ENCODE measurements at regions not wholly inside any gene's neighbourhood (a gene's known extent, or its start where the extent isn't known, plus 50 kb on each side); places are given as distances from the start of the nearest gene placed in this dataset.
"Not testable (repeated sequence)": the region's sequence is repeated elsewhere in the genome, so short reads cannot be mapped to it uniquely, and the experiment has no call there.

DNA sequence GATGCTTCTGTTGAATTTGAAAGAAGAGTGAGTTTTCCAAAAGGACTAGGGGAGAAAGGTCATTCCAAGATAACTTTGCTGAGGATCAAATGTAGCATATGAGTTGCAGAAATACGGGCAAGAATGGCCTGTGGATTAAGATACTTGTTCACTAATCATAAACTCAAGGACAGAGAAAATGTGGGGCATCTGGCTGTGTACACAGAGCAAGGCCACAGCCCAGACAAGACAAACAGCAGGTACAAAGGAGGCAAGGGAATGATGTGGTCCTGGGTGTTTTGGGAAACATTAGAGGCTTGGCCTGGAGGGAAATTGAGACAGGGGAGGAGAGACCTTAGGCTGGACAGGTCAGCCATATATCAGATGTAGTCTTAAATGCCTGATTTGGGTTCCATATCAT is 254.8 kb downstream of the TTC32 start:
- DNase-seq: no peak

DNA sequence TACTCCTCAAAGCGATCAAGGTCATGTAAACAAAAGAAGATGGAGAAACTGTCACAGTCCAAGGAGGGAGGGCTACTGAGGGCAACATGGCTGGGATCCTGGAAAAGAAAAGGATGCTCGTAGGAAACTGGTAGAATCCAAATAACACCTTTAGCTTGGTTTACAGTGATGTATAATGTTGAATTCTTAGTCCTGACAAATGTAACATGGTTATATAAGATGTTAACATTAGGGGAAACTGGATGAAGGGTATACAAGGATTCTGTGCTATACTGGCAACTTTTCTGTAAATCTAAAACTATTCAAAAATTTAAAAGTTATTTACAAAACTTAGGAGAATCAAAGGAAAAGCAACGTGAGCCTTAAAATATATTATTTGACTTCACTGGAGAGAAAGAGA is 257.0 kb downstream of the TTC32 start:
- DNase-seq: no peak

DNA sequence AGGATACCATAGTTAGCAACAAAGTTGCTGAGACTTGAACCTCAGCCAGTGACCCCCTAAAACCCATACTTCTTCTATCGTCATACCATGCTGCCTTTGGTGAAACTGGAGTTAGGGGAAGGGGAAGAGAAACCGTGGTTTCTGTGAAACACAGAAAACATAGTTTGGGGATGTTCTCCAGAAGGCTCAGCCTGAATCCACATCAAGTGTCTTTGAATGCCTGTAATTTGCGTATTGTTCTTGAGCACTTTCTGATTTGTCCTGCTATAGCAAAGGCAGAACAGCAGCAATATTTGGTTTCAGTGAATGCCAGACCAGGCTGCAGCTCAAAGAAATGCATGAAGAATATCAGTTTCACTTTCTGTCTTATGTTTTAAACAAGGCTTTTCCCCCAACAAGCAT is 258.7 kb downstream of the TTC32 start:
- DNase-seq: no peak

DNA sequence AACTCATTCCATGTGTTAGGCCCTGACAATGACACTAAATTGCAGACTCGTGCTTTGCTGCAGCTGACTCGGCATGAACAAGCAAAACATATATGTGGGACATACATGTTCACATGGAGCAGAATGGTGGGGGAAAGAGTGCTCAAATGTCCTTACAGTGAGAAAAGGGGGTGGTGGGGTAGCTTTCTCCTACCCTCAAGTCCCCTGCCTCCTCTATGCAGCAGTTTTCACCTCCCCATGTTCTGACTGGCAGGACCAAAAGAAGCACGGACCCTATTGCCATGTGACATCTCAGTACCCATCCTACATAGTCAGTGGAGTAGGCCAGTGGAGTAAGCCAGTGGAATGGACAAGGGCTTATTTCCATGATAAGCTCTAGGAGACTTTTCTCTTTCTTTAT is 259.3 kb downstream of the TTC32 start:
- DNase-seq: no peak

DNA sequence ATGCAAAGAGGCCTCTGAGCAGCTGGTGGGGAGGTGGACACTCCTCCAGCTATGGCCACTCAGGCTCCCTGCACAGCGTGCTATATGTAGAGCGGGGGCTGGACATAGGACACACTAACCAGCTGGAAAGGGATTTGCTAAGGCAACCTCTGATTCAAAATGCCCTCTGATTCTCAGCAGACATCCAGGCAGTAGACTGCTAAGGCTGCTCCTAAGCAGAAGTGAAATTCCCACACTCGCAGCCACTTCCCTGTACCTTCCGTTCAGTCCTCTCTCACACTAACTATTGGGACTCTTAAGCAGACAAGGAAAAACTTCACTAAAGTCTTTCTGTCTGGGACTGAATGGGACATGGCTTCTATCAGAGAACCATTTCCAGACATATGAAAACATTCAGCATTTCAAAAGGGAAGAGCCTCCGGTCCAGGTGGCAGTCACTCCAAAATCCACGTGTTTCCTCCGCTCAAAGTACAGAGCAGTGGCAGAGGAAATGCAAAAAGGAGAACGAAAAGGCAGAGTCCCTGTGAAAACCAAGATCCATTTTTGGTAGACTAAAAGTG is 265.8 kb downstream of the TTC32 start:
- DNase-seq: no peak

DNA sequence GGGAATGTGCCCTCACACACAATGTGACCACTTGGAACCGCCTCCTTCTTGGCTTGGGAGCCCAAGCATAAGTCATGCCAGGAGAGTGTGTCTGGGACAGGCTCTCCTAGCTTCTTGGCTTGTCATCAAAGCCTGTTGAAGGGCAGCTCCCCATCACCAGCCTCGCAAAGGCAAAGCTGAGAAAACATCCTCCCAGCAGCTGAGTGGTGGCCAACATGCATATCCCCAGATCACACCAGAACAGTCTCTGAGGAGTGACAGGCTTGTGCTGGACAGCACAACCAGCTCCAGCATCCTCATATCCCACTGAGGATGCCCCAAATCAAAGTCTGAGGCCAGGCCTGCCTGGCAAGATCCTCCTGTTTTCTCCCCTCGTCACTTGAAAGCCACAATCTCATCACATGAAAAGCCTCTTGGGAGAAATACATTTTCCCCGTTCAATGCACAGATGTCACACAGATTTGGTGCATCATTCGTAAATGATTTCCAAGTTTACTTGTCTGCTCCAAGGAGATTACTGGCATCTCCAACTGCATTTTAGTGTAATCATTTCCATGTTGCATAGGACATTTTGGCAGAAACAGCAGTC is 269.3 kb downstream of the TTC32 start:
- no peak for DNase-seq

DNA sequence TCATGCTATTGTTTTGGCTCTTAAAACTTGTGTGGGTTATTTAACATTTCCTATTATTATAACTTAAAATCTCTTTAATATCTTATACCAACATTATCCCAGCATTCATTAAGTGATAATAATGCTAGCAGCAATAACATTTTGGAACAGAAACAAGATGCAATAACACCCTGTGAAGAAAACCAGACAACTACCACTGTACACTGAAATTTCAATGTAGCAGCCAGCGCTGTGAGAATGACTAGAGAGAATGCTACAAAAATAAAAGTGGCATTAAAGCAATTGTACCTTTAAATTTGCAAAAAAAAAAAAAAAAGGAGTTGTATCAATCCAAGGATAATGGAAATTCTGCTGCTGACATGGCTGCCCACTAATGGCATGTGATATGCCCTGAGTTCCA is 269.9 kb downstream of the TTC32 start:
- DNase-seq: no peak

DNA sequence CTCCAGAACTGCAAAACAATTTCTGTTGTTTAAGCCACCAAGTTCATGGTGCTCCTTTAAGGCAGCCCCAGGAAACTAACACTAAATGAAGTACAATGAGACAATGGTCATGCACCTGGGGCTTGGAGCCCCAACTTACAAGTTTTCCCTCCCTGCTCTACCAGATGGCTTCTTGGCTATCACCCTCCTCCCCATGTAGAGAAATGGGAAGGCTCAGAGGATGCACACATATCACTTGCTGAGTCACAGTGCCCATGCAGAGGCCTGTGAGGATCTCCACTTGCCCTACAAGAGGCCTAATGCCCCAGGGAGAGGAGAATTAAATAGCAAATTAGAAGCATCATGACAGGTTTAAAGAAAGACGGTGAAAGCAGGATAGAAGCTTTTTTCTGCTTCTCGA is 270.9 kb downstream of the TTC32 start:
- DNase-seq: no peak

DNA sequence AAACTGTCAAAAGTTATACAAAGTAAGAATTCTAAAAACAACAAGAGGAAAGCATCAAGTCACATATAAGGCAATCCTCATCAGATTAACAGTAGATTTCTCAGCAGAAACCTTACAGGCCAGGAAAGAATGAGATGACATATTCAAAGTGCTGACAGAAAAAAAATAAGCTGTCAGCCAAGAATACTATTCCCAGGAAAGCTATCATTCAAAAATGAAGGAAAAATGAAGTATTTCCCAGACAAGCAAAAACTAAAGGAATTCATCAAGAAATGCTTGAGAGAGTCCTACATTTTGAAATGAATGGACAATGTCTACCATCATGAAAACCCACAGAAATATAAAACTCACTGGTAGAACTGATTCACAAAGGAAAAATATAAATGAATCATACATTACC is 268.9 kb upstream of the OSR1 start:
- DNase-seq: no peak

DNA sequence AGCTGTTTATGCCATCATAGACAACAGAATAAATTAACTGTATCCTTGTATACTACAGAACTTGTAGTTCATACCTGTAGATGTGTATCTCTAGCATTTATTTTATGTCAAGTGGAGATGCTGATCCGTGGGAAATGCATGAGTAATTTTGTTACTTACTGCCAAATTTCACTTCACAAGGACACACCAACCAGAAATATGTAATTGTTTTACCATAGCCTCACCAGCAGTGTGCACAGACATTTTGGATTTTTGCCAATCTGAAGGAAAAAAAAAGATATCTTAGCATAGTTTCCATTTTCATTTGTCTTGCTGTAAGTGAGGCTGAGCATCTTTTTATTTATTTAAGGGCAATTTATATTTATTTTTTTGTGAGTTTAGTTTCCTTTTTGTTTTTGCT is 265.1 kb upstream of the OSR1 start:
- no peak for DNase-seq

DNA sequence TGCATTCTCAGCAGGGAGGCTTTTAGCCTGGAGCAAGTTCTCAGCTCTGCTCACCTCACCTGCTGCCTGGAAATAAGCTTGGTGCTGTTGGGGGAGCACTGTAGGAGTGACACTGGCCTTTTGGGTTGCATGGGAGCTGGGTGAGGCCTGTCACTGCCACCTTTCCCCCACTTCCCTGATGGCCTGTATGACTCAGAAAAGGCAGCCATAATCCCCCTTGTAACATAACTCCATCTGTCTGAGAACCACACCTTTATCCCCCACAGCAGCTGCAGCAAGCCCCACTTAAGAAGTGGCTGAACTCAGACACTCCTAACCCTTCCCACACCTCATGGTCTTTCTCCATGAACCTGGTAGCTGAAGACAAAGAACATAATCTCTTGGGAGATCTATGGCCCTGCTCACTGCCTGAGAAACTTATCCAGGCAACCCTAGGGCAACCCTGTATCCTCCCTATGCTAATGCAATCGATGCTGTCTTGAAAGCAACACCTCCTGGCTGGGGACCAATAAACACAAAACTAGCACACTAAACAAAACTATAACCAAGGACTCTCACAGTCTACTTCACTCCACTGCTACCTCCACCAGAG is 258.9 kb upstream of the OSR1 start:
- no peak for DNase-seq

DNA sequence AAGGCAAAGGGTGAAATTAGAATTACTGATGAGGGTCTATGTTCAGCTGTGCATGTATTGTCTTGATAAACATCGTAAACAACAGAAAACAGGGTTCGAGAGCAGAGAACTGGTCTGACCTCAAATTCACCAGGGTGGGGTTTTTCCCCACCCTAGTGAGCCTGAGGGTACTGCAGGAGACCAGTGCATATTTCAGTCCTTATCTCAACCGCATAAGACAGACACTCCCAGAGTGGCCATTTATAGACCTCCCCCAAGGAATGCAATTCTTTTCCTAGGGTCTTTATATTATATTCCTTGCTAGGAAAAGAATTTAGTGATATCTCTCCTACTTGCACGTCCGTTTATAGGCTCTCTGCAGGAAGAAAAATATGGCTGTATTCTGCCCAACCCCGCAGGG is 257.0 kb upstream of the OSR1 start:
- DNase-seq: not testable (repeated sequence)

DNA sequence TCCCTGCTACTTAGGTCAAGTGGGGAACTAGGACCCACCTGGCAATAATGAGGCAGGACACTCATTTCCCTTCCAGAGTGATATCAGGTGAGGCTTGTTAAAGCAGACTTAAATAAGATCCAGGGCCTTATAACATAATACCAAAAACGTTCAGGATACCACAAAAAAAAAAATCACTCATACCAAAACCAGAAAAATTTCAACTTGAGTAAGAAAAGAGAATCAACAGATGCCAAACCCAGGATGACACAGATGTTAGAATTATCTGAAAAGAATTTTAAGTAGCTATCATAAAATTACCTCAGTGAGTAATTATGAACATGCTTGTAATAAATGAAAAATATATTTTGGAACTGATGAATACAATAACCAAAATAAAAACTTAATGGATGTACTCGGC is 255.6 kb upstream of the OSR1 start:
- DNase-seq: no peak

DNA sequence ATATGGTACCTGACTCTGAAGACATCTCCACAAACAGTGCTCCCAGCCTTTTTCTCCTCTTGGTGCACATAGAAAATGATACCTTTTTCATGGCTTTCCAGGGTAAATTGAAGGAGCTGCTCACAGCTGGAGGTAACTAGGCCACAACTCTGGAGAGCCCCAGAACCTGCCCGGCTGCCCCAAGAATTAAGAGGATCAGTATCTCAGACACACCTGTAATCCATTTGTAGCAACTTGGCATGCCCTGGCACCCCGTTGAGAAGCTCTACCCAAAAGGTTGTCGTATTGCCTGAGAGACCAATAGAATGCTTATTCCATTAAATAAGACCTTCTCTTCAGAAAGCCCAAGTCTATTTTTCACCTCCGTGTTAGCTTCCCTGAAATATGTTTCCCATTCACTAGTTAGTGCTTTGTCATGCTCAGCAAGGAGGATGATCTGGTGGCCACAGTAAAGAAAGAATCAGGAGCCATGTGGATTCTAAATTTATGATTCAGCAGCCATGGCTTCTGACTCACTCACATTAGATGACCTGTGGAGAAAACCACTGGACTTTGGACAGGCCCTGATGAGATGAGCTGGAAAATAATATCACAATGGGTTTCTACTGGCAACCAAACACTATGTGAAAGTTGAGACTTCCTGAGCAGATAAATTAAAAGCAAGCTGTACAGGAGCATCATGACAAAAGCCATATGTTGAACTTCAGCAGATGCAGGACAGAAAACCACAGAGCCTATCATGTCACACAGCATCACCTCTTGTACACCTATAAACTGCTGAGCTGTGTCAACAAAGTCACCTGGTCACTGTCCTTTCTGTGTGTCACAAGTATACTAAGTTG is 253.3 kb upstream of the OSR1 start:
- no peak for DNase-seq

DNA sequence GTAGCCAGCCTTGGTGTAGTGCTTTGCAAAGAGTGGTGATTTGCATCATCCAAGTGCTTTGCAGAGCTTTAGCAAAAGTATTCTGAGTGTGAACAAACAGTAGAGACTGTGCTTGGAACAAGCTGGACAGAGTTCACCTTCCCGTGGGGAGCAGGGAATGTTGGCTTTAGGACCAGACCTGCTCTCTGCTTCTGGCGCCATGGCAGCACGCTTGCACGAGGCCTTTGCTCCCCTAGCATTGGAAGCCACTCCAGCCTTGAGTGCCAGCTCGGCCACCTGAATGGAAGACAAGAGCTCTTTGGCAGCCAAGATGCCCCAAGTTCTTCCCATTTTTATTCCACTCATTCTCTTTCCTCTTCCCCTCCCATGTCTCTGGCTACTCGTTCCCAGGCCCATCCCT is 250.8 kb upstream of the OSR1 start:
- no peak for DNase-seq

DNA sequence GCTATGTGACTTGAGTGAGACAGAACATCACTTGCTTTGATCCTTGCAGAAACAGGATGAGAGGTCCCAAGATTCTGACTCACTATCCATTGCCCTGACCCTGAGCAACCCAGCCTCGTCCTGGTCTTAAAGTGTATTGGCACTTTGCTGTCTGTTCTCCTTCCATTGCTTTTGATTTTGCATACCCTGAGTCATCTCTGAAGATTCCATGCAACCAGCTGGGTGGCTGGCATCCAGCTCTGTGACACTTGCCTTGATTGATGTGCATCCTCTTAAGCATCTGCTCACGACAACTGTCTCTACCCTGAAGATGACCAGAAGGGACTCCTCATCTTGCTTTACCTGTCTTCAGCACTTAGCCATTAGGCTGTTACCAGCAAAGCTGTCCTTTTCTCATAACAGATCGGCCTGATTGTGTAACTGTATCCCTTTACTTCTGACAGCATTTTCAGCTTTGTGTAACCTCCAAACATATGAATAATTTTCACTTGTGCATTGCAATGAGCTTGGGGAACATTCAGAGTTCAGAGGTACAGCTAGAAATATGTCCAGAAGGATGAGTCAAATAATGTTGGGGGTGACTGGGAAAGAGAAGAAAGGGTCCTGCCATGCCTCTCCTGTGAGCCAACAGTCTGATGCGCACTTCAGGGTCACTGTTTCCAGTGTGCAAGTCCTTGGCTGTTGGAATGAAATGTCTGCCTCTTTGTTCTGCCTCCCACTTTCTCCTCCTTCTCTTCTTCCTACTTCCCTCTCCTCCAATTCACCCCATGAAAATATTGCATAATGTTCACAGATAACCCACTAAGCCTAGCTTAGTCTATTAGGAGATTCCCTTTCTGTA is 249.7 kb upstream of the OSR1 start:
- no peak for DNase-seq

DNA sequence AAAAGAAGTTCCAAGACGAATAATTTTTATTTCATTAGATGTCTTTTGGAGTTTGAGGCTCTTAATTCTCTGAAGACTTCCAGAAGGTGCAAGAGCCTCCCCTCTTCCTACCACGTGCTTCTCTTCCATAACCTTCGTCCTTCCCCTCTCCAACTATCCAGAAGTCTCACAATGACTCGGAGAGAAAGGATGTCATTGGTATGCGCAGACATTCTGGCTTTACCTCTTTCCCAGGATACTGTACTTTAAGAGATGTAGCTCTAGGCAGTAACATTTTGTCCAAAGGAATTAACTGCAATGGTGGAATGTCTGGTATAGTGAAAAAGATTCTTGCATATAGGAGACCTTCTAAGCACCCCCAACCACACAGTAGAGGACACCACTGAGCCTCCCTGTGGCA is 249.0 kb upstream of the OSR1 start:
- DNase-seq: no peak

DNA sequence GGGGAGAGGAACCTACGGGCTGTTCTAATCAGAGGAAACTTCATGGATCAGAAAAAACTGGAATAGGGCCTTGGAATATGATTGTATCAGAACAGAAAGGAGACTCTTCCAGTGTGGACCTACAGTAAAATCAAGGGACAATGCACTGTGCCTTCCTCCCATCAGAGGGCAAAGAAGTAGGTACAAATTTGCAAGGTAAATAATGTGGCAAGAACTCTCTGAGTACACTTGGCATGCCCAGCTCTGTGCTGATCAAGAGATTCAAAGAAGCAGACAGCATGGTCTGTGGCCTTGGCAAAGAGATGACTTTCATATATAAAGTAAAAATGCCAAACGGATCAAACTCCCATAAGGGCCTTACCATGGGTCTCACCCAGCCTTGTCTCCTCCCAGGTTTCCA is 242.6 kb upstream of the OSR1 start:
- no peak for DNase-seq

DNA sequence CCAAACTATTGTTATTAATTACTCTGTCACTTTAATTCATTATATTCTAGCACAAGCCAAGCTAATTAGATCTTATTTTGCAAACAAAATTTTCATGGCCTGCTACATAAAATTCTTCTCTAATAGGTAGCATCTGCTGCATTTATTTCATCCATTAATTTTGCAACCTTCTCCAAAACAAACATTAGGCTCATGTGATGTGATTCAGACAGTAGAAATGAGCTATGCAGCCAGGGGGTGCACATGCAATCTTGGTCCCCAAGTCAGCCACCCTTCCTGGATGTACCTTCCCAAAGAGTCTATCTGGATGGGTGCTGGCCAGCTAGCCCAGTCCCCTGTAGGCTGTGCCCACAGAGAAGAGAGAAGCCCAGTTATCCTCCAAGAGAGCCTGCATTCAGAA is 242.1 kb upstream of the OSR1 start:
- DNase-seq: no peak

DNA sequence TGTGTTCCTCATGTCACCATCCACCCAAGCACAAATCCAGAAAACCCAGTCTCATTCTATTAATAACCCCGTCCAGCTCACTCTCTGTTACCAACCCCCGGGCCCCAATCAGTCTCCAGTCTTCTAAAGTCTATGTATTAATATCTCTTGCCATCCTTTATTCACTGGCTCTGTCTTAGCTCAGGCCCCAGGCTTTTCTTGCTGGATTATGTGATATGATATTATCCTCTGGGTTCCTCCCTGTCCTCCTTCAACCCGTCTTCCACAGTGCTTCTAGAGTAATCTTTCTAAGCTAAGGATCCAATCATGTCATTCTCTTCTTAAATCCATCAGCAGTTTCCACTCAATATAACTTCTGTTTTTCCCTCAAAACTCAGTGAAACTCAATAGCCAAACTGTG is 240.5 kb upstream of the OSR1 start:
- no peak for DNase-seq

DNA sequence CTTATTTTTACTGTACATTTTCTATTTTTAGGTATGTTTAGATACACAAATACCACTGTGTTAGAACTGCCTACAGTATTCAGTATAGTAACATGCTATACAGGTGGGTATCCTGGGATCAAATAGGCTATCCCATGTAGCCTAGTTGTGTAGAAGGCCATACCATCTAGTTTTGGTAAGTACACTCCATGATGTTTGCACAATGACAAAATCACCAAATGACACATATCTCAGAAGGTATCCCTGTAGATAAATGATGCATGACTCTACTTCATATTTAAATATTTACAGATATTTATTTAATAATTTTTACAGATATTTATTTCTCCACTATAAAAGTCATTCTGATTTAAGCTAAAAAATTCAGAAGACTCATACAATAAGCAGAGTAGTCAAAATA is 233.8 kb upstream of the OSR1 start:
- no peak for DNase-seq

DNA sequence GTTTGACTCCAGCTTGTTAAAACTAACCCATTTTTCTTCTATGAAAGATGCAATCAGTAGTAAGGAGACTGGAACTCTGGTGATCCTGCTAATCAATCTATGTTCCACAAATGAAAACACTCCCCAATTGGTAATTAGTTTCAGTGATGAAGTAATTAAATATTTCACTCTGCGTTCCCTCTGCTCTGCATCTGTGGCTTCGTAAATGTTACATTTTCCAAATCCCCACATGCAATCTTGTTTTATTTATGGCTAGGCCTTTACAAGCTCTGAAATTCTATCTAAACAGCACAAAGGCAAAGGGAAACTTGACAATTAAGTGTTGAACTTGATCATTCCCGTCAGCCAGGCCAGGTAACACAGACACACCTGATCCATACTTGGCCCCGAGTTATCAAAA is 231.4 kb upstream of the OSR1 start:
- no peak for DNase-seq

DNA sequence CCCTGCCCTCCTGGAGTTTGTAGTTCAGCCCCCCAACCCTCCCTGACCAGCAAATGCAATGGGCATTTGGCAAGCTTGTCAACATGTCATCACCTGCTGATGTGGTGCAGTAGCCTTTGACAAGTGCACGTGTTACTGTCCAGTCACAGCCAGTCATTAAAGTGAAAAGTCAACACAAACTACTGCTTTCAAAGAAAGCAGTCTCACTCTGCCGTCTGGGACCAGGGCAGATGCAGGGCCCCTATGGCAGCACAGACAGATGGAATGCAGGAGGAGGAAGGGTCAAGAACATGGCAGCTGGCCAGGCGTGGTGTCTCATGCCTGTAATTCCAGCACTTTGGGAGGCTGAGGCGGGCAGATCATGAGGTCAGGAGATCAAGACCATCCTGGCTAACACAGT is 222.4 kb upstream of the OSR1 start:
- no peak for DNase-seq
